SKM-1 treated with dmso at 0.1 percent for 144 hours (cell line): ENCODE measurements at regions not wholly inside any gene's neighbourhood (a gene's known extent, or its start where the extent isn't known, plus 50 kb on each side); places are given as distances from the start of the nearest gene placed in this dataset.

Experiments
- DNase-seq: peaks from one replicate; lab custom pipeline; 2025; ENCODE audit not compliant: unreplicated experiment; lab: John Stamatoyannopoulos, UW

DNA sequence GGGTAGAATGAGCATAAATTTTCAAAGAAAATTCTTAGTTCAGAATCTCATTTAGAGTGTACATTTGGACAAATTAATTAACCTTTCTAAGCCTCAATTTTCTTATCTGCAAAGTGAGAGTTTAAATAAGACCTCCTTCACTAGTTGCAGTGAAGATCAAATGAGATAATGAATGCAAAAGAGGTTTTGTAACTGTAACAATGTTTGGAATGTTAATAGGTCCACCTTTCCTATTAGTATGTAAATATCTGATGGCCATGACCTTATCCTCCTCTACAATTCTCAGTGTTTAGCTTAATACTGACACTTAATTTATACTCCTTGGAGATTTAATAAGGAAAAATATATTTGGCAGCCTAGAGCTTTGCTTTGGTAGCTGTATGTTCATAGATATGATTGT, 138.8 kb downstream of the GABRG1 start:
- no peak for DNase-seq

DNA sequence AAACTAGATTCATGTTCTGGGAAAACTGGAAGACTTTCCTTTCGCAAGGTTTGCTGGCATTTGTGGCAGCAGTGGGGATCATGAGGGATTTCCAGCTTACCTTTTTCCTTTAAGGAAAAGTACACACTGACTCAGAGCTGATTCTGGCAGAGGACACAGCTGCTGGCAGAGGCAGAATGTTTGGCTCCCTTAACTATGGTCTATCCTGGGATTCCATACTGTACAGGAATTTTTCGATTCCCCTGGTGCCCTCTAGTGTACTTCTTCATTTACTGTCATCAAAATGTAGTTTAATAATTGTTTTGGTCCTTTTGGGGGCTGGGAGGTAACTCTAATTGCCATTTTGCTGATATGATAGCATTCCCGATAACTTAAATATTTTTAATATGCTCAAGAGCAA, 152.7 kb downstream of the GABRG1 start:
- no peak for DNase-seq

DNA sequence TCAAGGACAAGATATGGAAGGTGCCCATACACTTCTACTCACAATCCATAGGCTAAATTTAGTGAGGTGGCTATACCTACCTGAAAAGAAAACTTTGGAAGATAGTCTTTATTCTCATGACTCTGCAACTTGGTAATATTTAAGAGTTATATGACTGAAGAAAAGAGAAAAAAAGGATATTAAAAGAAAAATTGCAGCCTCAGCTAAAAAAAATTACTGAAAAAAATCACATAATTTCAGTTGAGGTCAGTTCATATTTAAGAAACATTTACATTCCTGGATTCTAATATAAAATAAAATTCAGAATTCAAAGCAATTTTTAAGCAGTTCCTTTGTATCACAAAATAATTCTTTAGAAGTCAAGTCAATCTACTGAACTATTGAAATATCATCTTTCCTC, 166.5 kb downstream of the GABRG1 start:
- no peak for DNase-seq

DNA sequence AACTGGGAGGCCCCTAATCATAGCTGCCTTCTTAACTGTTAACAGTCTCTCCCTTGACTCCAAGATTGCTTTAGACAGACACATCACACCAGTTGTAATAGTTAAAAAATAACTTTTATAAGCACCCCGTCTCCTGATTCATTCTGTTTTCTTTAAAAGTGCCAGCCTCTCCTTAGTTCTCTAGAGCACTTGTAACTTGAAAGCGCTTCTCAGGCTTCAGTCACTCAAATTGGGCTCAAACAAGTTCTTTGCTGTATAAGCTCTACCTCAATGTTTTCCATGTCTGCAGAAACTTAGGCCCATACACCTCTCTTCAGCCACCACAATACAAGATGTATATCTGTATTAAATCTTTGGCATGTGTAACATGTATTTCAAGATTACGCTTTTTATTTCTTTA, 169.6 kb downstream of the GABRG1 start:
- no peak for DNase-seq

DNA sequence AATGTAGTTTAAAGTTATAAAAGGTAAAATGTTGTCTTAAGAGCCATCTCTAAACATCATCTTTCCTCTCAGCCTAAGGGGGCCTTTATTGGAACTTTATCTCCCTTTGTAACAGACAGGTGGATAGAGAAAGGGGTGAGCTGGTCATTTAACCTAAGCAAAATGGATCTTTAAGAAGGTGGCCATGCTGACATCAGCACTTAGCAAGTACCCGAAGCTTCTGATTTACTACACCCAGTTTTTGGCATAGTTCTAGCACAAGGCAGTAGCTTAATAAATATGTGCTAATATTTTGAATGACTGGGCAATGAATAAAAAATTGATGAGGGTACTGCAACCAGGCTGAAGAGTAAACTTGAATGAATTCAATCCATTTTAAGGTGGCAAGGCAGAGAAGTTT, 172.7 kb downstream of the GABRG1 start:
- no peak for DNase-seq

DNA sequence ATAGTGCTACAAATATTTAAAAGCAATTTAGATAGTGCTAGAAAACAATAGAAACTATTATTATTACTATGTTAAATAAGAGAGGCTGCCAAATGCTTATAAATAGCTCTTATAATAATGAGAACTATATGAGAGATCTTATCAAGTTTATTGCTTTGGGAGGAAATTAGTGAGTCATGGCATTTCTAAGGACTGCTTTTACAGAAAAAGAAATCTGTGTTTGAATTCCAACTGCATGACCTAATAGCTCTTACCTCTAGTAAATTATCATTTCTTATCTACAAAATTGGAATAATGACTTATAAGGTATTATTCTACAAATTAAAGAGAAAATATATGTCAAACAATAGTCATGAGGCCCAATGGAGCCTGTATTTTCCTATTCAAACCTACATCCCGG, 177.2 kb downstream of the GABRG1 start:
- DNase-seq = no peak

DNA sequence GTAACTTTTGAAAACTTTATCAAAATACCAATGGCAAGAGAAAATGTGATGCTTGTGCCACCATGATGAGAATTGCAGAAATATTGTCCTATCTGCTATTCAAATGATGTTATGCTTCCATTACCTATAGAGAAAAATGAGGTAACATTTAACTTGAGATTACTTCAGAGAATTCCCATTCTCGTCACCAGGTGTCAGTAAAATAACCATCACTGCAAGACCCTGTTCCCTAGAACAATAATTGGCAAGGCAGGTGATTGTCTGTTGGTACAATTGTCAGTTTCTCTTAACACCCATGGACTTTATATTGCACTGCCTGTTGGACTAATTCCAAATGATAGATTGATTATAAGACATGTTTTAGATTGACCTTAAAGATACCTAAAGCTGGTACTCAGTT, 179.9 kb downstream of the GABRG1 start:
- DNase-seq = no peak

DNA sequence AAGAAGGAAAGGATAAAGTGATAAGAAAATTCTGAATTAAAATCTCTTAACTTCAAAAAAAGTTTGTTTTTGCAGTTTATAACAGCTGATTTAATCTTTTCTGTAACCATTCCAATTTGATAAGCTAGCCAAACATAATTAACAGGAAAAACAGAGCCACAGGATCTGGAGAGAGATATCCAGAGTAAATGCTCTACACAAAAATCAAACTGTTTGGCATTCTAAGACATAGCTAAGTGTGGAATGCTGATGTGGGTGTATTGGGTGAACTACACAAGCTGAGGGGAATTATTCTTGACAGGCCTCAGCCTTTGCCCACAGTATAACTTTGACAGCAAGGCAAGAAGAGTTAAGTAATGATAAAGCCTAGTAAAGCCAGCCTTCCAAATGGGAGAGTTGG, 184.8 kb downstream of the GABRG1 start:
- DNase-seq = no peak

DNA sequence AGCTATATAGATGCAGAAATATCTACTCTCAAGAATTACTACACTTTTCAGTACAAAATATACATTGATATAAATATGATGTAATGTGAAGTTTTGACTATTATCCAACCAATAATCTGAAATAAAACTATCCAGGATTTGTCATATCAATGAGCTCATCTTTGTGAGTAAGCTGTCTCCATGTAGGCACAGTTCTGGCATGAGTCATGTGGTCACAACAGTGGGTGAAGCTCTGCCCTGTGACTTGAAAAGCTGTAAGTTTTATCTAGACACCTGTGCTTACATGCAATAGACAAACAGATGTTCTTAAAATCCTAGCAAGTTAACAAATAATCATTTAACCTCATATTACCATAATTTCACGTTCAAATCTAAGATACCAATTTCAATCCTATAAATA, 192.7 kb downstream of the GABRG1 start:
- no peak for DNase-seq

DNA sequence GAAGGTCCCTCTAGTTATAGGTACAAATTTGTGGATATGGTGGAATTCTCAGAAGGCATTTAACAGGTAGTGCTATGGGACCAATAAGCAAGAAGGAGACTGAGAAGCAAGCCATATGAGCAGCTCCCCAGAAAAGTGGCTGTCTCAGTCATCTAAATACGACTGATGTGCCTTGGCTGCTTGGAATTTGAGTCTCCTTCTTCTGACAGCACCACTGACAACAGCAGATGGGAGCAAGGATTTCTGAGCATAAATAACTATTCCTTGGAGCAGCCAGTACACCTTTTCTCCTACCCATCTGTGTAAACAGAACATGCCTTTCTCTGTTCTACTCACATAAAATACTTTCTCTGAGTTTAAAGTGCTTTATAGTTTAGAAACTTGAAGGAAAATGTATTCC, 196.2 kb downstream of the GABRG1 start:
- DNase-seq = no peak

DNA sequence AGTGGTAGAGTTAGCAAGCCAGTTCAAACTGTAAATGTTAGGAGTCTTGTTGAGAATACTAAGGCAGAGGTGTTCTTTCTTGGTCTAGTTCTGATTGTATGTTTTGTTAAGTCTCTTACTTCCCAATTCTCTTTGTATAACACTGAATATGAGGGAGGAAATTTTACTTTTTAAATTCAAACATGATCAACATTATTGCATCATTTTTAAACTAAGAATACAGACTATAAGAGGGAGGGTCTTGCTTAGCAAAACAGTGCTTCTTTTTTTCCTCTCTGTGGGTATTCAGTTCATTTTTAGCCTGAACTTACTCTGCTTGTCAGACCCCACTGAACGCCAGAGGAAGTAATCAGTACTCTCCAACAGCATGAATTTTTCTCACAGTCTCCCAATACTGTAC, 198.0 kb downstream of the GABRG1 start:
- DNase-seq = no peak

DNA sequence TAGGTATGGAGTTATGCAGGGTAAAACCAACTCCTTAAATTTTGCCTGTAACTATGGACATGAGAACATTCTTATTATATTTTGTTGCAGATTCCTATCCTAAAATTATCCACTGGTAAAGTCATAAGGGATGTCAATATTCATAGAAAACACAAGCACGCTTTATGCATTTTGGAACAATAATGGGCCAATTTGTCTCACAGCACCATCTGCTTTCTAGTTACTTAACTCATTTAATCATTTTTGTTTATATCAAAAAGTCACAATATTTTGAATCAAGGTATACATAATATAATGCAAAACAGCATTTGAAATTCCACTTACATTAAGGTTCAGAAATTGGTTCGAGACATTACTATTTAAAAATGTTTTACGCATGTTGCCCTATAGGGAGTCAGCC, 203.0 kb downstream of the GABRG1 start:
- DNase-seq = no peak

DNA sequence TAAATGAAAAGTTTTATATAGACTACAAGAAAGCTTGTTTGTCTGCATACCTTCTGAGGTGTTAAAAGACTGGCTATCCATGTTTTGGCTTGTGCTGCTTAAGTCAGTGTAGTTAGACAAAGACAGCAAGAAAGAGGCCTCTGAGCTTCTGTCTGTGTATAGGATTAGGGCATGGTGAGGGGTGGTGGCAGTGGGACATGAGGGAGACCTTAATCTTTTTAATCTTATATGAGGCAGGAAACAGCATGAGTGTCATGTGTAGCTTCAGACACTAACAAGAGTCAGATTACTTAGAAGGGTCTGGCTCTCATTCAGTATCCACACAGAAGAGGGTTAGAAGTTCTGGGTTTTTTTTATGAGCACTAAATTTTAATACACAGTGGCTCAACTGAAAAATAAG, 213.3 kb downstream of the GABRG1 start:
- DNase-seq = no peak

DNA sequence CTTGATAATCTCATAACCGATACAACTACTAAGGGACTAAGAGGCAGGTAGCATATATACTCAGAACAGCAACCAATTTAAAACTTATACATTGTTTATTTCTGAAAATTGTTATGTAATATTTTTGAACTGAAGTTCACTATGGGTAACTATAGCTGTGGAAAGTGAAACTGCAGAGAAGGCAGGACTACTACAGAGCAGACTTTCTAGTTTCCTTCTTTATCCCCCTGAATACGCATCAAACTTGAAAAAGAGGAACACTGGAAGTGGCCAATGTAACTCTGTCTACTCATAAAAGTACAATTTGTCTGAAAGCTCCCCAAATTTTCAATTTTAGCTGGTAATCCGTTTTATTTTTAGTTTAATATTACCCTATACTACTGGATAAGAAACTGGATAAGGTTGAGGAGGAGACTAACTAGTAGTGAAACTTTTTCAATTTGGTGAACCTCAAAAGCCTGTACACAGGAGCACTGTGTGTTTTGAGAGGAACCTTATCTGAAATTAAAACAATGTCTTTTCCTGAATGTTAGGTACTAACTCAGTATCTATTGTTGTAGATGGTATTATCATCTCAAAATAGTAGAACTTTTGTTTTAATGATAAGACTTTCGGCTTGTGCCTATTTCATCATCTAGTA, 225.8 kb downstream of the GABRG1 start:
- no peak for DNase-seq

DNA sequence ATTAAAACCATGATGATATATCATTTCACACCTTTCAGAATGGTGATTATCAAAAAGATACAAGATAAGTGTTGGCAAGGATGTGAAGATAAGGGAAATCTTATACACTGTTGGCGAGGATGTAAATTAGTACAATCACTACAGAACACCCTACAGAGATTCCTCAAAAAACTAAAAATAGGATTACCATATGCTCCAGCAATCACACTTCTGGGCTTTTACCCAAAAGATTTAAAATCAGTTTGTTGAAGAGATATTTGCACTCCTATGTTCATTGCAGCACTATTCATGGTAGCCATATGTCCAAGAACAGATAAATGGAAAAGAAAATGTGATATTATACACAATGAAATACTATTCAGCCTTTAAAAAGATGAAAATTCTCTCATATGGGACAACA, 240.4 kb downstream of the GABRG1 start:
- DNase-seq = no peak

DNA sequence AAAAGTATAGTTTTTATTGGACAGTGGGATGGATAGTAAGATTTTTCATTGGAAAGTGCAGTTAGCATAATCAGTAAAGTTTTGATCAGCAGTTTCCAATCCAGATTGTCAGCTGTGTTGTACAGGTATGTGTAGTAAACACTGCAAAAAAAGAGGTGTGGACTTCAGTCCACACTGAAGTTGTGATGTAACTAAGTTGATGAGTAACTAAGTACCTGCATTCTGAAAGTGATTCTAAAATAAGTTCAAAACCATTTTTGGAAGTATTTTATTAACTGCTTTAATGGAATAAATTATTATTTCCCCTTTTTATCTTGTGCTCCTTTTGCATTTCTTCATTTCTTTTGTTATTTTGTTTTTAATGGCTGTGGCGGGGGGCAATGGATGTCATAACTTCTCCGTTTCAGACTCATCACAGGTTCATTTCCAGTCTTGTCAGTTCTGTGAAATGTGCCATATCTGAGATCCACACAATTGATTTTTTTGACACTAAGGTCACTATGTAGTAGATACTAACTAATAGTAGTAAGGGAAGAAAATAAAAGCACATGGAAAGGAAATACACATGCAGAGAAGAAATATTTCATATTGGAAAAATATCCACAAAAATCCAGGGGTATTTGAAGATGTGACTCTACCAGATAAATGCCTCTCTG, 247.5 kb downstream of the GABRG1 start:
- no peak for DNase-seq

DNA sequence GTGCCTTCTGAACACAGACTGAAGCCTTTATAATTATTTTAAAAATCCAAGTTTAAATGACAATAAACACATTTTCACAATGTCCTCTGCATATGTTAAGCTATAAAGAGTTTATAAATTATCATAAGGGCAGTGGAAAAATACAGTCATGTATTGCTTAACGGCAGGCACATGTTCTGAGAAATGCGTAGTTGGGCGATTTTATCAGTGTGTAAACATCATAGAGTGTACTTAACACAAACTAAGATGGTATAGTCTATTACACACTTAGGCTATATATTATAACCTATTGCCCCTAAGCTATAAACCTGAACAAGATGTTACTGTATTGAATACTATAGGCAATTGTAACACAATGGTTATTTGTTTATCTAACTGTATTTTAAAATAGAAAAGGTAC, 254.7 kb downstream of the GABRG1 start:
- DNase-seq = no peak

DNA sequence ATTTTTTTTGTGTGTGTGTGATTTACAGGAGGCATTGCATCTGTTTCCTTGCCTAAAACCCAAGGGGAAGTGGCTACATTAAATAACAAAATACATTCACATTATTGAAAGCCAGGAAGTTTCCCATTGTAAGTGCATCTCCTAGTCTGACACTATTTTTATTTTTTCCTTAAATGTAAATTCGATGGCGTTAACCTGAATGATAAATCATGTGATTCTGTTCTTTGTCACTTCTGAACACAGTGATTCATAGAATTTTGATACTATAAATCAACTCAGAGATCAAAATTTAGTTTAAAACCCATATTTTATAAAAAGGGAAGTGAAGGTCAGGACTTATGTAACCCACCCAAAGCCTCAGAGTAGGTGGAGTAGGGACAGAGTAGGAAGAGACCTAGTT, 258.1 kb downstream of the GABRG1 start:
- peak; percentile 5 for DNase-seq

DNA sequence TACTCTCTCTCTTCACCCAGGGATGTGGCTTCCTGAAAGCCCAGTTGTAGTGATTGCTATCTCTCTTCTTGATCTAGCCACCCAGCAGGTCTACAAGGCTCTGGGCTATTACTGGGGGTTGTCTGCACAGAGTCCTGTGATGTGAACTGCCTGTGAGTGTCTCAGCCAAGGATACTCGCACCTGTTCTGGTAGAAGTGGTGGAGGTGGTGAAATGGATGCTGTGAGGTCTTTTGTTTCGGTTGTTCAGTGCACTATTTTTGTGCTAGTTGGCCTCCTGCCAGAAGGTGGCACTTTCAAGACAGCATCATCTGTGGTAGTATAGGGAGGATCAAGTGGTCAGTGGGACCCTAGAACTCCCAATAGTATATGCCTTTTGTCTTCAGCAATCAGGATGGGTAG, 268.0 kb downstream of the GABRG1 start:
- DNase-seq = no peak

DNA sequence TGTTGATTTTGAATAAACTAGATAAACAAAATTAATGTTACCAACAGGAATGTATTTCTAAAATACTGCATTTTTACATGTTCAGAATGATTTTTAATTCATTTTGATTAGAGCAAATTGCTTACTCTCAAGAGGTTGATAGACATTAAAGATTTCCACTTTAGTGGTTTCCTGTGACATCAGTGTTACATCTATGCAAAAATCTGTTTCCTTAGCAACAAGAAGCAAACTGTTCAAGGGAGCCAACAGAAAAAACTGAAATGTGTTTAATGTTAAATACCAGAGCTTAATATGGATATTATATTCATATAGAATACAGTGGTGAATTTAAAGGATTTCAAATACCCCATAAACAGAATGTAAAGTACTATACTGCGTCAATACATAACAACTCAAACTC, 277.8 kb downstream of the GABRG1 start:
- DNase-seq = no peak

DNA sequence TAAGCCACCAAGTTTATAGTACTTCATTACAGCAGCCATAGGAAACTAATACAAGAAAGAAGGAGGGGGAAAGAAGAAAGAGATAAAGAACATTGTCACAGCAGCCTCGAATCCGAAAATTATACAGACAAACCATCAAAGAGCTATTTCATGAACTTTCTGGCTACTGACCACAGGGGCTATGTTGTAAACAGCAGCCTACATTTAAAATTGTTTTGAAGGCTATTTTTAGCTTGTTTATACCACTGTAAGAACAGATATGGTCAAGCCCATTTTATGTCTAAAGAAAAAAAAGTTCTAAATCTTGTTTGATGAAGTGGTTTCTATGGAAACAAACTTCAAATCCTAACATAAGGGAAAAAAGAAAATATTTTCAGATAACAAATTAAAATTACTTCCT, 282.1 kb downstream of the GABRG1 start:
- no peak for DNase-seq

DNA sequence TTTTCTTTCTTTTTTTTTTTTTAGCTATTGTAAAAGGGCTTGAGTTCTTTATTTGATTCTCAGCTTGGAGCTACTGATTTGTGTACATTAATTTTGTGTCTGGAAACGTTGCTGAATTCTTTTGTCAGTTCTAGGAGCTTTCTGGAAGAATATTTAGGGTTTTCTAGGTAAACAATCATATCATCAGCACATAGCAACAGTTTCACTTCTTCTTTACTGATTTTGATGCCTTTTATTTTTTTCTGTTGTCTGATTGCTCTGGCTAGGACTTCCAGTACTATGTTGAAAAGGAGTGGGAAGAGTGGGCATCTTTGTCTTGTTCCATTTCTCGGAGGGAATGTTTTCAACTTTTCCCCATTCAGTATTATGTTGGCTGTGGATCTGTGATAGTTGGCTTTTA, 292.2 kb downstream of the GABRG1 start:
- no peak for DNase-seq

DNA sequence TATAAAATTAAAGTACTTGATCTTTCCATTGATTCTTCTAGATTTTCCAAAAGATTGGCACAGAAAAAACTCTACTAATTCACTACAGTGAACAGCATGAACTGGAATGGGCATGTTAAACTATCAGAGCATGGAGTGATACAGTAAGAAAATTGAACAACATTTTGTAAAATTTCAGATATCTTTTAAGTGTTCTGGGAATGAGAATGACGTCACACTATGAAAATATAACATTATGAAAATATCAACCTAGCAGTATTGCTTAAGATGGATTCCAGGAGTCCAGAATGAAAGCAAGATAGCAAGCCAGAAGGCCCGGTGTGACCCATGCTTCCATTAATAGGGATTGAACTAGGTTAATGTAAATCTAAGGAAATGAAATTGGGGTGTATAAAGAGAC, 319.9 kb downstream of the GABRG1 start:
- no peak for DNase-seq
